ENCODE measurements at regions not wholly inside any gene's neighbourhood (a gene's known extent, or its start where the extent isn't known, plus 50 kb on each side); places are given as distances from the start of the nearest gene placed in this dataset.
A peak's percentile ranks its signal among the peaks of the same experiment; 100 is the strongest.

GRCh38 chr1:163628034-163628773 lies 306.4 kb downstream of the NUF2 start:
- peaks cover 65% of the 10 kb centered on the region for H3K9me3 Mint-ChIP-seq
- no peak overlapping the region for H3K4me3 Mint-ChIP-seq
- peaks cover 6% of the 10 kb centered on the region for H3K4me1 Mint-ChIP-seq
- no peak overlapping the region for H3K27ac Mint-ChIP-seq
- POLR2A ChIA-PET: no interaction called here
- DNase-seq (ENCODE audit: low spot score) (no peak), ATAC-seq (no peak)
- no peak for TF ChIP-seq SMAD3 (CRISPR knock-in tag; IDR thresholded peaks at IDR 0.05; ENCODE audit: borderline replicate concordance)
- peak; percentile 60; the same call in 1 of the 2 replicates for TF ChIP-seq ZNF512 (CRISPR knock-in tag; IDR thresholded peaks at IDR 0.05; ENCODE audit: borderline replicate concordance)
- H3K27me3 Mint-ChIP-seq (ENCODE audit: low read depth): peaks cover 4% of the 10 kb centered on the region; the same call in 1 of the 2 replicates
- CTCF ChIA-PET: no interaction called here
- peaks cover 38% of the 10 kb centered on the region for H3K36me3 Mint-ChIP-seq

GRCh38 chr1:163632269-163632668 lies 310.5 kb downstream of the NUF2 start:
- POLR2A ChIA-PET: no interaction called here
- peaks cover 64% of the 10 kb centered on the region for H3K9me3 Mint-ChIP-seq

More at GRCh38 chr1:163632269-163632668, 310.5 kb downstream of the NUF2 start:
- Mint-ChIP-seq H3K4me3 (no peak overlapping the region), H3K27ac (no peak overlapping the region), H3K36me3 (peaks cover 48% of the 10 kb centered on the region), H3K27me3 (ENCODE audit: low read depth) (no peaks in the 10 kb centered on the region; the same call in 1 of the 2 replicates), H3K4me1 (no peaks in the 10 kb centered on the region)
- ATAC-seq: no peak
- CTCF ChIA-PET: no interaction called here
- DNase-seq (ENCODE audit: low spot score): no peak
- no peak for TF ChIP-seq E2F1 (CRISPR knock-in tag; IDR thresholded peaks at IDR 0.05)
- TF ChIP-seq ZNF512 (CRISPR knock-in tag; IDR thresholded peaks at IDR 0.05; ENCODE audit: borderline replicate concordance): no peak
- TF ChIP-seq PRDM15 (CRISPR knock-in tag; IDR thresholded peaks at IDR 0.05): no peak
- no peak for TF ChIP-seq ZNF317 (CRISPR knock-in tag; IDR thresholded peaks at IDR 0.05; ENCODE audit: borderline replicate concordance, low read depth)
- TF ChIP-seq HMGA2 (CRISPR knock-in tag; IDR thresholded peaks at IDR 0.05): no peak

Measured in WTC11 (cell line).